RKO (cell line): ENCODE measurements at regions not wholly inside any gene's neighbourhood (a gene's known extent, or its start where the extent isn't known, plus 50 kb on each side); places are given as distances from the start of the nearest gene placed in this dataset.
"Not testable (repeated sequence)": the region's sequence is repeated elsewhere in the genome, so short reads cannot be mapped to it uniquely, and the experiment has no call there.

Experiments
- DNase-seq: peaks from one replicate; pipeline ENCODE4 v3.0.0-alpha.2; 2016; ENCODE audit warnings: low spot score

DNA sequence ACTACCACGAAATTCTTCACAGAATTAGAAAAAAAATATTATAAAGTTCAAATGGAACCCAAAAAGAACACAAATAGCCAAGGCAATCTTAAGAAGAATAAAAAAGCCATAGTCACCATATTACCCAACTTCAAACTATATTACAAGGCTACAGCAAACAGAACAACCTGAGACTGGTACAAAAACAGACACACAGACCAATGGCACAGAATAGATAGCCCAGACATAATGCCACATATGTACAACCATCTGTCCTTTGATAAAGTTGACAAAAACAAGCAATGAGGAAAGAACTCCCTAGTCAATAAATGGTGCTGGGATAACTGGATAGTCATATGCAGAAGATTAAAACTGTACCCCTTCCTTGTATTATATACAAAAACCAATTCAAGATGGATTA, 808.5 kb upstream of the ZWINT start:
- DNase-seq: no peak

DNA sequence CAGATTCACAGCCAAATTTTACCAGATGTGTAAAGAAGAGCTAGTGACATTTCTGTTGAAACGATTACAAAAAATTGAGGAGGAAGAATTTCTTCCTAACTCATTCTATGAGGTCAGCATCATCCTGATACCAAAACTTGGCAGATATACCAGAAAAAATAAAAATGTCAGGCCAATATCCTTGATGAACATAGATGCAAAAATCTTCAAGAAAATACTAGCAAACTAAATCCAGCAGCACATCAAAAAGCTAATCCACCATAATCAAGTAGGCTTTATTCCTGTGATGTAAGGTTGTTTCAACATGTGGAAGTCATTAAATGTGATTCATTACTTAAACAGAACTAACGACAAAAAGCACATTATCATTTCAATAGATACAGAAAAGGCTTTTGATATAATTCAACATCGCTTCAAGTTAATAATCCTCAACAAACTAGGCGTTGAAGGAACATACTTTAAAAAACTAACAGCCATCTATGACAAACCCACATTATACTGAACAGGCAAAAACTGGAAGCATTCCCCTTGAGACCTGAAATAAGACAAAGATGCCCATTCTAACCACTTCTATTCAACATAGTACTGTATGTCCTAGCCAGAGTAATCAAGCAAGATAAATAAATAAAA, 807.7 kb upstream of the ZWINT start:
- DNase-seq: no peak

- no peak for DNase-seq
Observed at GRCh38 chr10:57165671-57166070, 804.6 kb upstream of the ZWINT start.

- no peak for DNase-seq
Observed at GRCh38 chr10:57162231-57162630, 801.2 kb upstream of the ZWINT start.

DNA sequence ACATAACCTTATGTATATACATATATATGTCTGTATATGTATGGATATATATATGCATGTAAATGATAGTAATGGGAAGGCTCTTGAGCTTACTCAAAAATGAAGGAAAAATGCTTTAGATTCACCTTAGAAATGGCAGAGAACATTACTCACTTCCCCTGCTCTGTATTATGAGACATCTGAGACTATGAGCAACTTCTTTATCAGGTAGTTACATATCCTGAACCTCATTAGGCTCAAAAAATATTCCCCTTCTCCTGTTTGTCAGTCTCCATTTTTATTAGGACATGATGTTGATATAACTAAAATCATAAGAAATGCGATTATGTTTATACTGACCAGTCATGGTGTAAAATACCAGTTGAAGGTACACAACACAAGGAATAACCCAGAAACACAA, 800.1 kb upstream of the ZWINT start:
- DNase-seq: no peak

GRCh38 chr10:57145548-57145947, 784.5 kb upstream of the ZWINT start:
- no peak for DNase-seq

DNA sequence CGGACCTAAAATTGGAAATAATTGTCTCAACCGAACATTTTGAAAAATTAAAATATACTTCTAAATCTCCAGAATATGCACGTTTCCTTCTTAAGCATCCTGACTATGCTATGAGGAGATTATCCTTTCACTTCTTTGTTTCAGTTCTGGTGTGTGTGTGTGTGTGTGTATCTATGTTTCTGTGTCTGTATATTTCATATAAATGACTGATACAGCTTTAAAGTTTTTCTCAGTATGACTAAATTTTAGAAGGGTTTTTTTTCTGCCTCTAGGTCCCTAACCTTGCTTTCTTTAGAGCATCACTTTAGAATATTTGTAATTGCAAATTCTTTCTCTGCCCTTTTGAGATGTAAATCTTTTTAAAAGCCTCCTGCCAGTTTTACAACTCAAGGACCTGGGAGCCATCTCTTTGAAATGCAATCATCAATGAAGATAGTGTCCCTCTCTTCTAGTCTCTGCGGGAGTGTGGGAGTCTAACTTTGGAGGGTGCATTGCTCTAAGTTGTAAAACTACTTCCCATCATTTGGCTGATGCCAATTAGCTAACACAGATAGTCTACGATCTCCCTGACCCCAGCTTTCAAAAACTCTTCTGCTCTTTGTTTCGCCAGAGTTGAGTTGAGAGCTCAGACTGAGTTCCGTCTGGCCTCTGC, 782.0 kb upstream of the ZWINT start:
- no peak for DNase-seq

GRCh38 chr10:57141708-57142107, 780.6 kb upstream of the ZWINT start:
- no peak for DNase-seq

GRCh38 chr10:57119684-57120083, 758.6 kb upstream of the ZWINT start:
- no peak for DNase-seq

- no peak for DNase-seq
Observed at GRCh38 chr10:57113545-57113944, 752.5 kb upstream of the ZWINT start.

DNA sequence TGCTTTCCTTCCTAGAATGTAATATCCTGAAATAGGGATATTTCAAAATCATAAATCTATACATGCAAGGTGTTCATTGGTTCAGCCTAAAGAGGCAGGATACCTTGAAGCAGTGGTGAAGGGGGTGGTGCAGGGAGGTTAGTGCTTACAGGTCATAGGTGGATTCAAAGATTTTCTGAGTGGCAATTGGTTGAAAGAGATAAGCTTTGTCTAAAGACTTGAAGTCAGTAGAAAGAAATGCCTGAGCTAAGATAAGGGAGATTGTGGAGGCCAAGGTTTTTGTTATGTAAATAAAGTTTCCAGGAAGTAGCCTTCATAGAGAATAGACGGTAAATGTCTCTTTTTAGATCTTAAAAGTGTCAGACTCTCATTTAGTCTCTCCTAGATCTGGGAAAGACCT, 741.2 kb upstream of the ZWINT start:
- DNase-seq: no peak

DNA sequence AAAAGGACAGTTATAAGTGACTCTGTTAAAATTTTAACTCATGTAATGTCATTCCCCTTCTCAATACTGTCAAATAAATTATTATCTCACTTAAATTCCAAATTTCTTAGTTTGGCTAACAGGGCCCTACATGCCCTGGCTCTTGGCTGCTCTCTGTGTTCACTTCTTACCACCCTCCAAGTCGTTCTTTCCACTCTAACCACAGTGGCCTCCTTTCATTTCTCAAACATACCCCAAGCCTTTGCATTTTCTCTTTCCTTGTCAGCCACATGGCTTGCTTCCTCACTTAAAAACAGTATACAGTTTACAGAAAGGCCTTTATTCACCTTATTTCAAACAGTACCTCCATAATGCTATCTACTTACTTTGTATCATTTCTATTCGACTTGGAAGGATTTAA, 737.1 kb upstream of the ZWINT start:
- no peak for DNase-seq

DNA sequence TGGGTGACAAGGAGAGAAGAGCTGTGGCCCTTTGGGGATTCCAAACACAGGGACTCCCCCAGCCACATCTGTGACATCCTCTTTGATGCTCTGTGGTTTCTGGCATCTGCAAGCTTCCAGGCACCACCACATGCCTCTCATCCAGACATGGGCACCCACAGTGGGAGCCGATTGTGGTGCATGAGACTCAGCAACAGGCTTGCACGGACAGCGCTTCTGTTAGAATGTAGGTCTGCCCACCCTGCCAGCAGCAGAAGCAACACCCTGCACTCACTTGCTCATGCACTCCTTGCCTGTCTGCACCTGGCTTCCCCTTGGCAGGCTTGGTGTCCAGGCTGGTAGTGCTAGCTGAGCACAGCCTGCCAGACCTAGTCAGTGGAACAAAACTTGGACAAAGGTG, 735.0 kb upstream of the ZWINT start:
- no peak for DNase-seq

DNA sequence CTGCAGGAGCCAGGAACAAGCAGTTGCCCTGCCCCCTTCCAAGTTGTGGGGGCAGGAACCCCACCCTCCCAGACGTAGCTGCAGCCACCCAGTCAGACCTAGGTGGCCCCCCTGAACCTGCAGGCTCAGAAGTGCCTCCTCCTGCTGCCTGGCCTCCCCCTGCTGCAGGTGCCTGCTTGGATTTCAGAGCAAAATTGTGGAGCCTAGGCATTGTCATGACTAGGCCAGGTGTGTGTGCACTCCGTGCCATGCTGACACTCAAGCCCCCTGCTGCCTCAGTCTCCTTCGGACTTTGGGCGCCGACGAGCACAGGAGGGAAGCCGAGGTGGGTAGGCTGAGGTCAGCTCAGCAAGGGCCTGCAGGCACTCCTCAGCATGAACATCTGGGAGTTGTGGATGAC, 733.9 kb upstream of the ZWINT start:
- DNase-seq: no peak

GRCh38 chr10:57094083-57094482, 733.0 kb upstream of the ZWINT start:
- no peak for DNase-seq

DNA sequence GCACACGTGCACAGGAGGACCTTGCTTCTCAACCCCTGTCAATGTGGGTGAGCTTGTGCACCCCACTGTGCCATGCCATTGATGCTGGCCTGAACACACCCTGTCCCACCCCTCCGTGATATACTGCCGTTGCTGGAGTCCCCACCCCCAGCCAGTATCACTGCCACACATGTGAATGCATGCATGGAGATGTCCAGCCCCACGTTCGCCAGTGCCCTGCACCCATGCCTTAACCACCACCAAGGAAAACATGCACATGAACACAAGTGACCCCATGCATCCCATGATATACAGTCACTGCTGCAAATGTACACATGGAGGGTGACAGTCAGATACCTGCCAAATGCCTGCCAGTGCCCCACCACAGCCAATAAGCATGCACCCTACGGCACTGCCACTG, 692.5 kb upstream of the ZWINT start:
- no peak for DNase-seq

DNA sequence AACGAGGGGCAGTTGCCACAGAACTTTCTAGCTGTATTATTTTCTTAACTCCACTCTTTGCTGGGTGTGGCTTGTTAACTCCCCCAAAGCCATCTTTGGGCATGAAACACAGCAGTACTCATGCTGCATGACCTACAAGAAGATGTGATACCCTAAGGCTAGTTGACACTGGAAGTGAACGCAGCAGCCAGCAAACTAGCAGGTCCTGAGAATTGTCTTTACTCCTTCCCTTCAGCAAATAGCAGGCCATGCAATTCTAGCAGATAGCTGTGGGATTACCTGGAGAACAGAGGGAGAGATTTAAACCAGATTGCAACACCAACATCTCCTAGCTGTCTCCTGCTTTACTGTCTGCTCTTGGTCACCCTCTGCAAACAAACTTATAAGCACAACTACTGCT, 688.0 kb upstream of the ZWINT start:
- DNase-seq: no peak

GRCh38 chr10:57038531-57038930, 677.5 kb upstream of the ZWINT start:
- DNase-seq: no peak

DNA sequence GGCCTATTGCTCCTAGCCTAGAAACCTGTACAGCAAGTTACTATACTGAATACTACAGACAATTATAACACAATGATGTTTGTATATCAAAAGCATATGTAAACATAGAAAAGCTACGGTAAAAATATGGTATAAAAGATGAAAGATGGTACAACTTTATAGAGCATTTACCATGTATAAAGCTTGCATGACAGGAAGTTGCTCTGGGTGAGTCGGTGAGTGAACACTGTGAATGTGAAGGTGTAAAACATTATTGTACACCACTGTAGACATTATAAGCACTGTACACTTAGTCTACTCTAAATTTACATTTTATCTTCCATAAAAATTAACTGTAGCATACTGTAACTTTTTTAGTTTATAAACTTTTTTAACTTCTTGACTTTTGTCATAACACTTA, 674.3 kb upstream of the ZWINT start:
- DNase-seq: no peak

DNA sequence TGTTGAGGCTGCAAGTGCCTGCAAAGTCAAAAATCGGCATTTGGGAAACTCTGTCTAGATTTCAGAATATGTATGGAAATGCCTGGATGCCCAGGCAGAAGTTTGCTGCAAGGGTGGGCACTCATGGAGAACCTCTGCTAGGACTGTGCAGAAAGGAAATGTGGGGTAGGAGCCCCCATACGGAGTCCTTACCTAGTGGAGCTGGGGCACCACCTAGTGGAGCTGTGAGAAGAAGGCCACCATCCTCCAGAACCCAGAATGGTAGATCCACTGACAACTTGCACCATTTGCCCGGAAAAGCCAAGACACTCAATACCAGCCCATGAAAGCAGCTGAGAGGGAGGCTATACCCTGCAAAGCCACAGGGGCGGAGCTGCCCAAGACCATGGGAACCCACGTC, 671.2 kb upstream of the ZWINT start:
- not testable (repeated sequence) for DNase-seq

DNA sequence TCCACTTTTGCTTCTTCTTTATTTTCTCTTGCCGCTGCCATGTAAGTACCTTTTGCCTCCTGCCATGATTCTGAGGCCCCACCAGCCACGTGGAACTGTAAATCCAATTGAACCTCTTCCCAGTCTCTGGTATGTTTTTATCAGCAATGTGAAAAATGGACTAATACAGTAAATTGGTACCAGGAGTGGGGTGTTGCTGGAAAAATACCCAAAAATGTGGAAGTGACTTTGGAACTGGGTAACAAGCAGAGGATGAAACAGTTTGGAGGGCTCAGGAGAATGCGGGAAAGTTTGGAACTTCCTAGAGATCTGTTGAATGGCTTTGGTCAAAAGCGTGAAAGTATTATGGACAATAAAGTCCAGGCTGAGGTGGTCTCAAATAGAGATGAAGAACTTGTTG, 670.3 kb upstream of the ZWINT start:
- DNase-seq: no peak

DNA sequence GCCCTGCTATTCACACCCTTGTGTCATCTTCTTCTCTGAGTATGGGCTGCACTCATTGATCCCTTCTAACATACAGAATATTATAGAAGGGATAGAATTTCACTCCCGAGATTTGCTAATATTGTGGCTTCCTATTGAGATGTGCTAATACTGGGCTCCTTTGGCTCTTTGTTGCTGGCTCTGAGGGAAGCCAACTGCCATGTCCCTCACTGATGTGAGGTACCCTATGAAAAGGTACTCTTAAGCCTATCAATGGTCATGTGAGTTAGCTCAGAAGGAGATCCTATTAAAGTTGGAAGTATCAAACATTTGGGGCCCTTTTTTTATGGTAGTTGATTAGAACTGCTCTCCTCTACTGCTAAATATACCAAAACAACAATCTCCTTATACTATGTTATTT, 665.2 kb upstream of the ZWINT start:
- DNase-seq: no peak

GRCh38 chr10:57023626-57024025, 662.6 kb upstream of the ZWINT start:
- DNase-seq: no peak

GRCh38 chr10:57018452-57018851, 657.4 kb upstream of the ZWINT start:
- no peak for DNase-seq
